Glomerular visceral epithelial cell (primary cell): ENCODE measurements at regions not wholly inside any gene's neighbourhood (a gene's known extent, or its start where the extent isn't known, plus 50 kb on each side); places are given as distances from the start of the nearest gene placed in this dataset.

ENCODE experiments used
- DNase-seq: peaks from one replicate; pipeline ENCODE4 v3.0.0-alpha.2; 2016; ENCODE audit errors: extremely low spot score

- DNase-seq: no peak
Observed at GRCh38 chr15:47945872-47946650, 174.7 kb upstream of the SLC24A5 start.

- no peak for DNase-seq
Observed at GRCh38 chr15:47949815-47950214, 171.0 kb upstream of the SLC24A5 start.

DNA sequence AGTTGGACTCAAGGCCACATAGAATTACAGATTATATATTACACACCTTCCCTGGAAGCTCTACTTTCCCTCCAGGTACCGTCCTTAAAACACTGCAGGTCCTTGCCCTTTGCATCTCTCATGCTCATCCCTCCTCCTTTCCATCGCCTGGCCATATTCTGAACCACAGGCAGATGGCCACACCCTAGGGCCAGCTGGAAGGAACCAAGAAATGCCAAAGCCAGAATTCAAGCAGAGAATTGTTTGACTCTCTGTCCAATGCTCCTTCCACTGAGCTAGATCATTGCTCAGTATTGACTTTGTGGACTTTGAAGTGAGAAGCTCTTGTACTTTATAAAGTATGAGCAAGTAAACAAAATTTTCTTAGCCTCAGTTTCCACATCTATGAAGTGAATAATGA is 170.3 kb upstream of the SLC24A5 start:
- no peak for DNase-seq

GRCh38 chr15:47951781-47952180 is 169.0 kb upstream of the SLC24A5 start:
- DNase-seq: no peak

DNA sequence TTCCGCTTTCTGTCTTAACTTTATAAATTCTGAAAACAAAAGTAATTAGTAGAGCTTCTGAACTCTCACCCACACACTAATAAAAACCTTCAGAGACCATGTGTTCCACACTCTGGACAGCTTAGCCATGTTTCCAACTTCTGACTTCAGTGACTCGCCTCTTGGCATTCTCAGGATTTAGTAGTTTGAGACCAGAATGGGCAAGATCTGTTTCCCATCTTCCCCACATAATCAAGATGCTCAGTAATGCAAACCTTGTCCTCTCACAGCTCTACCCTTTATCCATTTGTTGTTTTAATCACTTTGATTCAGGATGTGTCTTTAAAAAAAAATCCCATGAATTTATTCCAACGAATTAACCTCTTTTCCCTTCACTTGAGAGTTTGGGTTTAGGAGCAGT is 166.6 kb upstream of the SLC24A5 start:
- no peak for DNase-seq

- DNase-seq: no peak
Observed at GRCh38 chr15:47955021-47955420, 165.8 kb upstream of the SLC24A5 start.

DNA sequence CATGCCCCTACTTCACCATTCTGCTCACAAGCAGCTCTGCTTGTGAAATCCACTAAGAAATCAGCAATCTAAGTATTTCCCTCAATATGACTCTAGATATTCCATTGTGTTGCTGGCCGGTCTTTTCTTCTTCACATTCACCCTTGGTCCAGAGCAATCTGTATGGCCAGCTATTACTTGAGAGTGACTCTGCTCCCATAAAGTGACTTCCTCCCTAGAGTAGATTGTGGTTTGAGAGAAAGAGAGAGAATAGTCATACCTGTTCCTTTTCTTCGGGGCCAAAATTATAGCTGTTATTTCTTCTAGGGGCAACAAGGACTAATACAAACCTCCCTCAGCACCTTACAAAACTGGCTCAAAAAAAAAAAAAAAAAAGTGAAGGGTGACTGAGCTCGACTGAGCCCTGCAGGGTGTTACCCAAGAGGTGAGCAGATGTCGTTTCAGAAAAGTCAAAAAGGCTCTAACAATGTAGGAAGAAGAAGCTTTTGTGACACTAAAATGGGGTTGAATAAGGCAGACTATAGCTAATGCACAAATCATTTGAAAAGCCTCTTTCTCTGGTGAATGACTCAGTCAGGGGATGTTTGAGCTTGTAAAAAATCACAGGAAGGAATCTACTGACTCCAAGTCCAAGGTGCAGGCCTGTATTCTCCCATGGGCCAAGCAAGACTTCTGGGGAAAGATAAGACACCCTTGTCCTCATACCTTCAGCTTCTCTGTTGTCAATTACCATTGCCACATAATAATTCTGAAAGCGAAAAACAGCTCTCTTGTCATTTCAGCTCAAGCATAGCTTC is 161.0 kb upstream of the SLC24A5 start:
- DNase-seq: no peak

DNA sequence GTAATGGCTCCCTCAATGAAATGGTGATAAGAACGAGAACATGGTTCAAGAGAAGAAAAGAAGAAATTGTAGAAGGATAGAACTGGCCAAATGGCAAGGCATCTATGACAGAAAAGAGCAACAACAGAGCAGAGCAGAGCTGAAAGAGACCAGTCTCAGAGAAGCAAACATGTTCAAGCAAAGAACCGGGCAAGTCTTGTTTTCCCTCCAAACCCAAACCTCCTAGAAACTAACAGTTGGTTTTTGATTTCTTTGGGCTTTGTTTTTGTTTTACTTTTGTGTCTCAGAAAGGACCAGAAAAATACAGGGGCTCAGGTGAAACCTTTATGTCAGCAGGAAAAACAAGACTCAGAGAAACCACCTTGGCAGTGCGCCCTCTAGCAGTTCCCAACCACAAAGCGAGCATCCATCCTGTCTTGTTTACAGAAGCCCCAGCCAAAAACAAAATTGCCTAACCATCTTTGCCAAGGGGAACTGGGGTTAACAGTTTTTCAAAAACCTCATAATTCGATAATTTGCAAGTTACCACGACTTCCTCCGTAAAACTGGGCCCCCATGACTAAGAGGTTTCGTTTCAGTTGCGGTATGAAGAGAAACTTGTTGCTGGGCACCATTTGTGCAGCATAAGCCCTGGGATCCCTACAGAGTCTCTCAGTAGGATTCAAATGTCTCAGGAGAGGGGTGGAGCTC is 159.2 kb upstream of the SLC24A5 start:
- no peak for DNase-seq

GRCh38 chr15:47963265-47963664 is 157.5 kb upstream of the SLC24A5 start:
- DNase-seq: no peak

DNA sequence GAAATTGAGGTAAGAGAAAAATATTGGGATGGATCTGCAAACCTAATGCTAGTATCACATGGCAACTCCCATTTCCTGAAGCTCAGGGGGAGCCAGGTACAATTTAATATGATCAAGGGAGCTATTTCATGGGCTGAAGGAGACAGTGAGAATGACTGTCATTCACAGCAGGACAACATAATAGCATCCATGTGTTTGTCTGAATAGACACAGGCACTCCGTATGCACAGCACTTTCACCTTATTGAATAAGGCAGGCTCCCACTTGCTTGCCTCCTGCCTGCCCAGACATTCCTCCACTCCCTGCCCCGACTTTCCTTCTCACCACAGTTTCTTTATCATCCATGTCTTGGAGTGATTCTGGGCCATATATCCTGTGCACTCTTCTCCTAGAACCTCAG is 156.6 kb upstream of the SLC24A5 start:
- no peak for DNase-seq

DNA sequence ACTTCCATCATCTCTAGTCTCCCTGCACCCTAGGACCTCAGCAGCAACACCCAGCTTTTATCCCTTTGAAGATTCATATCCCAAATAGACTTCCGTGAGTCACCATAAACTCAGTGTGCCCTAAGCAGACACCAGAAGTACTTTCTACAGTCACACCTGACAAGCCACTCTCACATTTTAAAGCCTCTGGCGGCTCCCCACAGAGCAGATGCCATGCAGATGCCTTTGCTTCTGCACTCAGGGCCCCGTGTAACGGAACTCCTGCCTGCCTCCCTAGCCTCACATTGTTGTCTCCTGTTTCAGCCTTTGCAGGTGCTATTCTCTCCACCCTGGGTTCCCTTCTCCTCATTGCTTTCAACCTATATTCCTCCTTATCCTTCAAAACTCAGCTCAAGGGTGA is 155.5 kb upstream of the SLC24A5 start:
- DNase-seq: no peak

- no peak for DNase-seq
Observed at GRCh38 chr15:47968593-47968992, 152.2 kb upstream of the SLC24A5 start.

DNA sequence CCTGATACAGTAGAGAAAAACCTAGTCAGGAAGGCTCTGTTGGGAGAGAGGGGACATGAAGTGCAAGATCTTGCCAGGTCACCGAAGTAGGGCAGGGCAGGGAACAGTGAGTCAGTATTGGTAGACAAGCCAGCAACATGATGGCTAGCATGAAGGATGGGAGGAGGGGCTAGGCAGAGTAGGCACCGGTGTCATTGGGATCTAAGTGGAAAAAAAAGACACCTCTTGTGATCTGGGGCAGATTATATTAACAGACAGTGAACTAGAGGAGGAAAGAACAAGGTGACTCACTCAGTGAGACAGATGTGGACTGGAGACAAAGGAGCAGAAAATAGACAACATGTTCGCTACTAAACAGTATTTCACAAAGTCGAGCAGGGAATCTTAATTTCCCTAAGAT is 149.2 kb upstream of the SLC24A5 start:
- no peak for DNase-seq

DNA sequence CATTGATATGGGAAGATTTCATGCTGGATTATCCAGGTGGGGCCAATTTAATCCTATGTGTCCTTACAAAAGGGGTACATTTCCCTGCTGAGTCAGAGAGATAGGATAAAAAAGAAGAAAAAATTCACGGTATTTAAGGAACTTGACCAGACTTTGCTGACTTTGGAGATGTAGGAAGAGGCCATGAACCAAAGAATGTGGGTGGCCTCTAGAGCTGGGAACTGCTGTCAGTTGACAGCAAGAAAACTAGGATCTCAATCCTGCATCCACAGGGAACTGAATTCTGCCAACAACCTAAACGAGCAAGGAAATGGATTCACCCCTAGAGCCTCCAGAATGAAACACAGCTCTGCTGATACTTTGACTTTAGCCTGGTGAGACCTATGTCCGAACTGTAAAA is 148.1 kb upstream of the SLC24A5 start:
- no peak for DNase-seq

DNA sequence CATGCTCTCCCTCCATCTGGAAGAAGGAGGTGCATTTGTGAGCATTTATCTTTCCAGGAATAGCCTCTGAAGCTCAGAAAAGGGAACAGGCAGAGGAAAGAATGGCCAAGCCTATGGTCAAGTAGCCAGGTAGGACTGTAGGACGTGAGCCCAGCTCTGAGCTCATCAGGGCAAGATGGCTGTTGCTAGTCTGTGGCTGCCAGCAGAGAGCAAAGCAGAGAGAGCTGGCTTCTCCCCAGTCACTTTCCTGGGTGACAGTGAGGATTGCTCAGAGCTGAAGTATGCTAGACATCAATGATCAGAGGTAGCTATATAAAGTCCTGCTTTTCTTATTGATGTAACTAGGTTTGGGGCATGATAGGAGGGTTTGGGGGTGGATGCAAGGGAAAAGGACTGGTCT is 146.1 kb upstream of the SLC24A5 start:
- no peak for DNase-seq

DNA sequence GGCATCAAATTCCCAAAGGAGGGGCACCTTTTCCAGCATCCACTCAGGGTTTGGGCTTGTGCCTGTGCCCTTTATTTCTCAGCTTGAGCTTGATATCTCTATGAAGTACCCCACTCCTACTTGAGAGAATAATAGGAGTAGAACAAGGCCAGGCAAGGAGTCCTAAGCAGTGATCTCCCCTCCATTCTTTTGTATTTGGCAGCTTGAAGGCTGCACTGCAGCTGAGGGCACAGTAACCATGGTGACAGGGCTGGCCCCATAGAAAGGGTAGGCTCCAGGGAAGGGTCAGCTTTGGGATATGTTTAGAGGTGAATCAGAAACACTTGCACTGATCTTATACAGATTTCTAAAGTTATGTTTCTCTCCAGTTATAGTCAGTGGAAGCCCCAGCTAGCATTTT is 145.4 kb upstream of the SLC24A5 start:
- DNase-seq: no peak

DNA sequence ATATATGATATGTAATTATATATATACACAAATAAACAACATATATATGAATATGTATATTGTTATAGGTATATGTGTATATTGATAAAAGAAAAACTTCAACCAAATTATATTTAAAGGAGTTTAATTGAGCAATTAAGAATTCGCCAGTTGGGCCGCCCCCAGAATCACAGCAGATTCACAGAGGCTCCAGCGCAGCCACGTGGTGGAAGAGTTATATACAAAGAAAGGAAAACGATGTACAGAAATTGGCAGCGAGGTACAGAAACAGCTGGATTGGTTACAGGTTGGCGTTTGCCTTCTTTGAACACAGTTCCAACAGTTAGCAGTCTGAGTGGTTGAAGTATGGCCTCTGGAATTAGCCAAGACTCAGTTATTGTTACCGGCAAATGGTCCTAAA is 137.3 kb upstream of the SLC24A5 start:
- no peak for DNase-seq

GRCh38 chr15:47985568-47985967 is 135.2 kb upstream of the SLC24A5 start:
- DNase-seq: no peak

- no peak for DNase-seq
Observed at GRCh38 chr15:47987461-47987860, 133.3 kb upstream of the SLC24A5 start.

GRCh38 chr15:47987908-47988532 is 132.8 kb upstream of the SLC24A5 start:
- peak; percentile 30 for DNase-seq

DNA sequence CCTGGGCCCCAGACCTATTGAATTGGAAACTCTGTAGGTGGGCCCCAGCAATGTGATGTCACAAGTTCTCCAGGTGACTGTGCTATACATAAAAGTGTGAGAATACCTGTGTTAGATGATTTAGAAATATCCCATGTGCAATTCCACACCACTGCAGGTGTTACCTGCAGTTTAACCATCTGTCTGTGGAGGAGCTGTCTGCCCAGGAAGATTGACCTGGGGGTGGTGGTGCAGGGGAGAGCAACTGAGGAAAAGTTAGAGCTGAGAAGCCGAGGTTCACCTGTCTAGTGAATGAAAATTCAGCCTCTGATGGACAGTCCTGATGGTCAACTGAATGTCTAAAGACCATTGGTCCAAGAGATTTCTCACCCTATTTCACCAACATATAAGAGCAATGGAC is 132.2 kb upstream of the SLC24A5 start:
- no peak for DNase-seq

GRCh38 chr15:47990821-47991220 is 130.0 kb upstream of the SLC24A5 start:
- DNase-seq: no peak
